Body of pancreas (tissue), 4 donors: ENCODE measurements at regions not wholly inside any gene's neighbourhood (a gene's known extent, or its start where the extent isn't known, plus 50 kb on each side); places are given as distances from the start of the nearest gene placed in this dataset.

Experiments used
- POLR2A ChIP-seq, 3 donors: fragments of 450-650 bp; IDR thresholded peaks; one replicate each; pipeline ENCODE4 v1.6.1; 2016; ENCODE audit warnings: antibody characterized with exemption in 3 of 3, mild to moderate bottlenecking in 2 of 3
- TF ChIP-seq, protein P1 (sequence below), 7 experiments: fragments of 450-650 bp in 4 of 7; fragments of 200-600 bp in 3 of 7; sonication (generic) in 3 of 7; IDR thresholded peaks; one replicate each; pipeline ENCODE4 v1.5.1; 2016 to 2019; ENCODE audit warnings: antibody characterized with exemption in 7 of 7

DNA sequence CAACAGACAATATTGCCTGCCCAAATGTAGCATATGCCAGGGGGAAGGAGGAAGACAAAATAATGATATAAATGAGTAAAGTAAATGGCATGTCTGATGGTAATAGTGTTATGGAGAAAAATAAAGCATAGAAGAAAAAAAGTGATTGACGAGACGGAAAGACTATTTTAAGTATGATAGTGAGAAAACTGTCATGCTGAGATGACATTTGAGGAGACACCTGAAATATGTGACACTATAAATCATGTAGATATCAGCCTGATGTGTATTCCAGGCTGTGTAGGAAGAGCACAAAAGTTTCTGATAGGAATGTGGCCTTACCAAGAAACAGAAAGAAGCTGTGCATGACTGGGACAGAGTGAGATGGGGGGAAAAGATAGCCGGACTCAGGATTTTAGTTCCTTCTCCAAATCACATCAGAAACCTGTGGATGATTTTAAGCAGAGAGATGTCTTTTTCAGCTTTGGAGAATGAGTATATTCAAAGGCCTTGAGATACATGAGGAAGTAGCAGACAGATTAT is 387.3 kb upstream of the SYT4 start:
- TF ChIP-seq, protein P1, sequence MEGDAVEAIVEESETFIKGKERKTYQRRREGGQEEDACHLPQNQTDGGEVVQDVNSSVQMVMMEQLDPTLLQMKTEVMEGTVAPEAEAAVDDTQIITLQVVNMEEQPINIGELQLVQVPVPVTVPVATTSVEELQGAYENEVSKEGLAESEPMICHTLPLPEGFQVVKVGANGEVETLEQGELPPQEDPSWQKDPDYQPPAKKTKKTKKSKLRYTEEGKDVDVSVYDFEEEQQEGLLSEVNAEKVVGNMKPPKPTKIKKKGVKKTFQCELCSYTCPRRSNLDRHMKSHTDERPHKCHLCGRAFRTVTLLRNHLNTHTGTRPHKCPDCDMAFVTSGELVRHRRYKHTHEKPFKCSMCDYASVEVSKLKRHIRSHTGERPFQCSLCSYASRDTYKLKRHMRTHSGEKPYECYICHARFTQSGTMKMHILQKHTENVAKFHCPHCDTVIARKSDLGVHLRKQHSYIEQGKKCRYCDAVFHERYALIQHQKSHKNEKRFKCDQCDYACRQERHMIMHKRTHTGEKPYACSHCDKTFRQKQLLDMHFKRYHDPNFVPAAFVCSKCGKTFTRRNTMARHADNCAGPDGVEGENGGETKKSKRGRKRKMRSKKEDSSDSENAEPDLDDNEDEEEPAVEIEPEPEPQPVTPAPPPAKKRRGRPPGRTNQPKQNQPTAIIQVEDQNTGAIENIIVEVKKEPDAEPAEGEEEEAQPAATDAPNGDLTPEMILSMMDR (IDR thresholded peaks at IDR 0.05), result no peak
- no peak for TF ChIP-seq POLR2A (IDR thresholded peaks at IDR 0.05)
